Adrenal gland (tissue), 5 donors: ENCODE measurements at regions not wholly inside any gene's neighbourhood (a gene's known extent, or its start where the extent isn't known, plus 50 kb on each side); places are given as distances from the start of the nearest gene placed in this dataset.

Experiments used
- CTCF ChIP-seq, 6 experiments: fragments of 450-650 bp in 4 of 6; fragments of 200-600 bp in 2 of 6; sonication (generic) in 1 of 6; IDR thresholded peaks; 1 replicate in 5 of 6; 2 replicates in 1 of 6; pipeline versions ENCODE4 v1.5.1 to v1.8.0; 2016 to 2021; ENCODE audit warnings: antibody characterized with exemption in 6 of 6, mild to moderate bottlenecking in 2 of 6, moderate library complexity in 1 of 6
- POLR2A ChIP-seq, 2 donors: fragments of 450-650 bp; IDR thresholded peaks; one replicate each; pipeline ENCODE4 v1.6.1; 2017; ENCODE audit warnings: antibody characterized with exemption in 2 of 2, mild to moderate bottlenecking in 2 of 2, moderate library complexity in 1 of 2
- donor health status: DM: no; HTN: no; CAD: no.

GRCh38 chr18:43634994-43635393, 357.7 kb upstream of the SYT4 start:
- TF ChIP-seq POLR2A (IDR thresholded peaks at IDR 0.05): no peak
- no peak for TF ChIP-seq CTCF (IDR thresholded peaks at IDR 0.05)
